ENCODE measurements at regions not wholly inside any gene's neighbourhood (a gene's known extent, or its start where the extent isn't known, plus 50 kb on each side); places are given as distances from the start of the nearest gene placed in this dataset.
"Not testable (repeated sequence)": the region's sequence is repeated elsewhere in the genome, so short reads cannot be mapped to it uniquely, and the experiment has no call there.

DNA sequence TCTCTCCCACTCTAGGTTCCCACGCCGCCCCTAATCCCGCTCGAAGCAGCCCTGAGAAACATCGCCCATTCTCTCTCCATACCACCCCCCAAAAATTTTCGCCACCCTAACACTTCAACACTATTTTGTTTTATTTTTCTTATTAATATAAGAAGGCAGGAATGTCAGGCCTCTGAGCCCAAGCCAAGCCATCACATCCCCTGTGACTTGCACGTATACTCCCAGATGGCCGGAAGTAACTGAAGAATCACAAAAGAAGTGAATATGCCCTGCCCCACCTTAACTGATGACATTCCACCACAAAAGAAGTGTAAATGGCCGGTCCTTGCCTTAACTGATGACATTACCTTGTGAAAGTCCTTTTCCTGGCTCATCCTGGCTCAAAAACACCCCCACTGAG lies 127.2 kb upstream of the ADCY2 start:
- H3K27ac ChIP-seq (ENCODE audit: low read length); H3K9me3 ChIP-seq (ENCODE audit: control insufficient read depth, low read depth, low read length); H3K4me3 ChIP-seq (ENCODE audit: low read length); H3K27me3 ChIP-seq (ENCODE audit: control insufficient read depth, insufficient read depth, low read length); H3K4me1 ChIP-seq (ENCODE audit: control insufficient read depth, insufficient read depth, low read length); DNase-seq; H3K36me3 ChIP-seq (ENCODE audit: control insufficient read depth, insufficient read depth, low read length): not testable (repeated sequence)
- no CpG with 5 or more reads among the region's 9 CpGs for WGBS (ENCODE audit: insufficient coverage, low lambda C conversion rate)

GRCh38 chr5:7269591-7270274 lies 126.2 kb upstream of the ADCY2 start:
- no peak for DNase-seq
- H3K27ac ChIP-seq (ENCODE audit: low read length): no peak overlapping the region
- H3K36me3 ChIP-seq (ENCODE audit: control insufficient read depth, insufficient read depth, low read length): no peaks in the 10 kb centered on the region
- H3K4me1 ChIP-seq (ENCODE audit: control insufficient read depth, insufficient read depth, low read length): peaks cover 8% of the 10 kb centered on the region
- H3K4me3 ChIP-seq (ENCODE audit: low read length): no peak overlapping the region
- WGBS (ENCODE audit: insufficient coverage, low lambda C conversion rate): 46% methylated on average over 2 of the region's 5 CpGs
- H3K9me3 ChIP-seq (ENCODE audit: control insufficient read depth, low read depth, low read length): no peaks in the 10 kb centered on the region
- H3K27me3 ChIP-seq (ENCODE audit: control insufficient read depth, insufficient read depth, low read length): no peaks in the 10 kb centered on the region

GRCh38 chr5:7271435-7272084 lies 124.4 kb upstream of the ADCY2 start:
- peaks cover 8% of the 10 kb centered on the region for H3K4me1 ChIP-seq (ENCODE audit: control insufficient read depth, insufficient read depth, low read length)
- no peak overlapping the region for H3K4me3 ChIP-seq (ENCODE audit: low read length)
- no peaks in the 10 kb centered on the region for H3K9me3 ChIP-seq (ENCODE audit: control insufficient read depth, low read depth, low read length)
- WGBS (ENCODE audit: insufficient coverage, low lambda C conversion rate): no CpG with 5 or more reads among the region's 6 CpGs
- H3K36me3 ChIP-seq (ENCODE audit: control insufficient read depth, insufficient read depth, low read length): no peaks in the 10 kb centered on the region
- no peak overlapping the region for H3K27ac ChIP-seq (ENCODE audit: low read length)
- H3K27me3 ChIP-seq (ENCODE audit: control insufficient read depth, insufficient read depth, low read length): no peaks in the 10 kb centered on the region
- DNase-seq: no peak

DNA sequence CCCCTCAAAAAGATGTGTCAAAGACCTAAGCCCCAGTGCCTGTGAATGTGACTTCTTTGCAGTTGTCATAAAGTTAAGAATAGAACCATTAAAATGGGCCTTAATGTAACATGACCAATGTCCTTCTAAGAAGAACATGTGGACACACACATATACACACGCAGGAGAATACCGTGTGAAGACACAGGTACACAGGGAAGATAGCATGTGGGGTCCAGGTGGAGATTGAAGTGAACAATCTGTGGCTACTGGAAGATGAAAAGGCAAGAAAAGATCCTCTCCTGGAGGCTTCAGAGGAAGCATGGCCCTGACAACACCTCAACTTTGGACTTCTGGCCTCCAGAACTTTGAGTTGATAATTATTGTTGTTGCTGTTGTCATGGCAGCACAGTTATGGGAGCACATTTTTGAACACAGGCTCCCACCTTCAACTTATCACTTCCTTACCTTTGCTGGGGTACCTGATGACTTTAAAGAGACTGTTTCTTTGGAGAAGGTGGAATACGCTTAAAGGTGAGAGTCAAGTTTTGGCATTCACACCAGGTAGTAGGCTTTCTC lies 123.5 kb upstream of the ADCY2 start:
- H3K9me3 ChIP-seq (ENCODE audit: control insufficient read depth, low read depth, low read length): no peaks in the 10 kb centered on the region
- H3K4me1 ChIP-seq (ENCODE audit: control insufficient read depth, insufficient read depth, low read length): peaks cover 8% of the 10 kb centered on the region
- no peaks in the 10 kb centered on the region for H3K27me3 ChIP-seq (ENCODE audit: control insufficient read depth, insufficient read depth, low read length)
- H3K36me3 ChIP-seq (ENCODE audit: control insufficient read depth, insufficient read depth, low read length): no peaks in the 10 kb centered on the region
- no CpG with 5 or more reads among the region's 3 CpGs for WGBS (ENCODE audit: insufficient coverage, low lambda C conversion rate)
- no peak overlapping the region for H3K27ac ChIP-seq (ENCODE audit: low read length)
- peak; percentile 37 to 76 for DNase-seq
- no peak overlapping the region for H3K4me3 ChIP-seq (ENCODE audit: low read length)

GRCh38 chr5:7274203-7274602 lies 121.7 kb upstream of the ADCY2 start:
- H3K4me3 ChIP-seq (ENCODE audit: low read length): no peak overlapping the region
- no peaks in the 10 kb centered on the region for H3K27me3 ChIP-seq (ENCODE audit: control insufficient read depth, insufficient read depth, low read length)
- 80% methylated on average over 1 of the region's 6 CpGs for WGBS (ENCODE audit: insufficient coverage, low lambda C conversion rate)
- DNase-seq: no peak
- no peak overlapping the region for H3K27ac ChIP-seq (ENCODE audit: low read length)
- H3K9me3 ChIP-seq (ENCODE audit: control insufficient read depth, low read depth, low read length): no peaks in the 10 kb centered on the region
- no peaks in the 10 kb centered on the region for H3K36me3 ChIP-seq (ENCODE audit: control insufficient read depth, insufficient read depth, low read length)
- H3K4me1 ChIP-seq (ENCODE audit: control insufficient read depth, insufficient read depth, low read length): peaks cover 8% of the 10 kb centered on the region

DNA sequence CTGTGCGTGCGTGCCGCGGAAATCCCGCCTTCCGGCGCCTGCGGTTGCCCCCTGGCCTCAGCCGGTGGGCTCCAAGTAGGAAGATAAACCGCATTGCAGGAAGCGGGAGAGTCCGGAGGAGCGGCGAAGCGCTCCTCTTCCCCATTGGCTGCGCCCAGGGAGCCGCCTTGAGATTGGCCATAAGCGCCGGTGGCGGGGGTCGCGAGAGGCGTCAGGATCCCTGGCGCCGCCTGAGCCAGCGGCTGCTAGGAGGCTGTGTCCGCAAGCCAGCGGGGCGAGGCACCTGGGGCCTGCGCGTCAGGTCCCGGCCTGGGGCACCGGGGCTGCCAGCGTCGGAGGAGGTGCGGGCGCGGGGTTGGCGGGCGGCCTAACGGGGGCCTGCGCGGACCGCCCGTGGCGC lies 106.3 kb upstream of the ADCY2 start:
- DNase-seq; H3K27me3 ChIP-seq (ENCODE audit: control insufficient read depth, insufficient read depth, low read length); H3K36me3 ChIP-seq (ENCODE audit: control insufficient read depth, insufficient read depth, low read length); H3K27ac ChIP-seq (ENCODE audit: low read length); H3K4me1 ChIP-seq (ENCODE audit: control insufficient read depth, insufficient read depth, low read length); H3K9me3 ChIP-seq (ENCODE audit: control insufficient read depth, low read depth, low read length); H3K4me3 ChIP-seq (ENCODE audit: low read length): not testable (repeated sequence)
- no CpG with 5 or more reads among the region's 46 CpGs for WGBS (ENCODE audit: insufficient coverage, low lambda C conversion rate)

DNA sequence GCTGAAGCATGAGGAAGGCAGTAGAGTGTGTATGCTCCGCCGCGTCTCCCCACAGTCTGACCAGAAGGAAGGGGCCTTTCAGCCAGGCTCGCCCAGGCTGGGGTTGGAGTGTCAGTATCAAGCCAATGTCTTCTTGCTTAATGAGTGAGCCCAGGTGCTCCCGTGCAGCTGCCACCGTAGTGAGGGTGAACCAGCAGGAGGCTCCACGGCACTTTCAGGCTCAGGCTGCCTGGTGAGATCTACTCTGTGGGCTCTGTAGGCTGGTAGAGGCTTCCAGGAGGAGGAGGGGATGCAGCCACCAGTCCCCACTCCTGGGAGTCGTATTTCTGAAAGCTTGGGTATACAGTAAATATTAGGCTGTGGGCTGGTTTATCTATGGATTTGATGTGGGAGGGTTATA lies 98.1 kb upstream of the ADCY2 start:
- not testable (repeated sequence) for DNase-seq; H3K36me3 ChIP-seq (ENCODE audit: control insufficient read depth, insufficient read depth, low read length); H3K27ac ChIP-seq (ENCODE audit: low read length); H3K27me3 ChIP-seq (ENCODE audit: control insufficient read depth, insufficient read depth, low read length); H3K4me1 ChIP-seq (ENCODE audit: control insufficient read depth, insufficient read depth, low read length); H3K4me3 ChIP-seq (ENCODE audit: low read length); H3K9me3 ChIP-seq (ENCODE audit: control insufficient read depth, low read depth, low read length)
- no CpG with 5 or more reads among the region's 8 CpGs for WGBS (ENCODE audit: insufficient coverage, low lambda C conversion rate)

DNA sequence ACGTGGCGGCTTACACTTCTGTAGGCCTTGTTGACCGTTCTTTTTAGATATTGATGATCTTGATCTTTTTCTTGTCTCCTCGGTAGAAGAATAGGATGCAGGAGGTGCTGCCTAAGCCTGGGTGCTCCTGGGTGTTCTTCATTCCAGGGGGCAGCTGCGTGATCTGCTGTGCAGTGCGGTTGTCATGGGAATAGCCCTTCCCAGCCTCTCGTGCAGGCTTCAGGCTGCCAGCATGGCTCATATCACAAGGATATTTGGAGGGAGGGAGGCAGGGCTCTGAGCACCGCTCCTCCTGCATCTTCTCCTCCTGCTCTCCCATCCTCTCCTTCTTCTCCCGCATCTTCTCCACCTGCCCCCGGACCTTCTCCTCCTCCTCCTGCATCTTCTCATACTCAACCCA lies 96.2 kb upstream of the ADCY2 start:
- not testable (repeated sequence) for H3K27me3 ChIP-seq (ENCODE audit: control insufficient read depth, insufficient read depth, low read length); H3K9me3 ChIP-seq (ENCODE audit: control insufficient read depth, low read depth, low read length); H3K36me3 ChIP-seq (ENCODE audit: control insufficient read depth, insufficient read depth, low read length); H3K27ac ChIP-seq (ENCODE audit: low read length); H3K4me1 ChIP-seq (ENCODE audit: control insufficient read depth, insufficient read depth, low read length); DNase-seq; H3K4me3 ChIP-seq (ENCODE audit: low read length)
- 100% methylated on average over 1 of the region's 10 CpGs for WGBS (ENCODE audit: insufficient coverage, low lambda C conversion rate)

DNA sequence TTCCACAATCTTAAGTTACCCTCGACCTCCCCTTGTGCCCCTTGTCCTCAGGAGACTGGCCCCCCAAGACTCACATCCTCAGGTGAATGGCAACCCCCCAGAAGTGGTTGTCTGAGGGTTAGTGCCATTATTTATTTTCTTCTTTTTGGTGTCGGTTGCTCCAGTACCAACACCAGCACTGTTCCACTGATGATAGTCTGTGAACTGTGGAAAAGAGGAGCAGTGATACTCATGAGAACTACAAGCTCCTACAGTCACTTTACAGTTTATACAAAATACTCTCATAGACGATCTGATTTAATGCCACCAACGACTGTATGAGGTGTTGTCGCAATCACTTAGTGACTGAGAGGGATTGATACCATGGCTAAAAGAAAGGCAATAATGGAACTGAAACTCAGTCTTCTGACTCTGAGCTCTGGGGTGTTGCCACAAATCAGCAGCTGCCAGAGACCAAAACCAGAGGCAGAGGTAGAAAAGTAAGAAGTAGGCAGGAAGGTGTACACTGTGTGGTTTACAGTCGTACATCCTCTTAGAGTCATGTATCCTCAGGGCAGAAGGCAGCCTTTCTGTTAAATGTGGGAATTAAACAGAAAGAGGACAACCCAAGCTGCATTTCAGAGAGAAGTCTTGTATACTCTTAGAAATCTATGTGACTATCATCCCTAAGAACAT lies 90.8 kb upstream of the ADCY2 start:
- H3K9me3 ChIP-seq (ENCODE audit: control insufficient read depth, low read depth, low read length); H3K36me3 ChIP-seq (ENCODE audit: control insufficient read depth, insufficient read depth, low read length): not testable (repeated sequence)
- no CpG with 5 or more reads among the region's 6 CpGs for WGBS (ENCODE audit: insufficient coverage, low lambda C conversion rate)

DNA sequence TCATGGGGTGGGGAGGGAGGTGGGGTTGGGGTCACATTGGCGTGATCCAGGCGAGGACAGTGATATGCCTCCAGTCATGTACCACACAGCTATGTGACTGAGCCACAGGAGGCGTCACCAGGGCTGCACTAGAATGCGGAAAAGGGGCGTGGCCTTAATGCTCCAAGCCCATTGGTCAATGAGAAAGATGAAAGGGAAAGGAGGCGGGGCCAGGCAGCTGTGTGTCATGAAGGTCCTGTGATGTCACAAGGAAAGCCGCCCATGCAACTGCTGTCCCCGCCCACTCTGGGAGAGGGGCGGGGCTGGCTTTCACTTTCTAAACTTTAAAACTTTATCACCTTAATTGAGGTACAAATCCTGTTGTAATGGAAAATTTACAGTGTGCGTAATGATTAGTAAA lies 89.4 kb upstream of the ADCY2 start:
- not testable (repeated sequence) for H3K36me3 ChIP-seq (ENCODE audit: control insufficient read depth, insufficient read depth, low read length); H3K27ac ChIP-seq (ENCODE audit: low read length); H3K4me3 ChIP-seq (ENCODE audit: low read length); H3K4me1 ChIP-seq (ENCODE audit: control insufficient read depth, insufficient read depth, low read length); DNase-seq; H3K9me3 ChIP-seq (ENCODE audit: control insufficient read depth, low read depth, low read length); H3K27me3 ChIP-seq (ENCODE audit: control insufficient read depth, insufficient read depth, low read length)
- no CpG with 5 or more reads among the region's 10 CpGs for whole genome bisulfite sequencing (ENCODE audit: insufficient coverage, low lambda C conversion rate)

More for the DNA sequence above, 90.8 kb upstream of the ADCY2 start:
- H3K27ac ChIP-seq (ENCODE audit: low read length); H3K4me3 ChIP-seq (ENCODE audit: low read length); H3K27me3 ChIP-seq (ENCODE audit: control insufficient read depth, insufficient read depth, low read length); H3K4me1 ChIP-seq (ENCODE audit: control insufficient read depth, insufficient read depth, low read length); DNase-seq: not testable (repeated sequence)
